ENCODE measurements at regions not wholly inside any gene's neighbourhood (a gene's known extent, or its start where the extent isn't known, plus 50 kb on each side); places are given as distances from the start of the nearest gene placed in this dataset.
"Not testable (repeated sequence)": the region's sequence is repeated elsewhere in the genome, so short reads cannot be mapped to it uniquely, and the experiment has no call there.

GRCh38 chr10:33609546-33609945 lies 275.1 kb upstream of the NRP1 start:
- no peak for DNase-seq (ENCODE audit: low read depth)

GRCh38 chr10:33602278-33602677 lies 267.8 kb upstream of the NRP1 start:
- DNase-seq (ENCODE audit: low read depth), result no peak

- no peak for DNase-seq (ENCODE audit: low read depth)
Observed at GRCh38 chr10:33600381-33600780, 265.9 kb upstream of the NRP1 start.

- no peak for DNase-seq (ENCODE audit: low read depth)
Observed at GRCh38 chr10:33596422-33596821, 262.0 kb upstream of the NRP1 start.

- DNase-seq (ENCODE audit: low read depth), result no peak
Observed at GRCh38 chr10:33594475-33594874, 260.0 kb upstream of the NRP1 start.

- DNase-seq (ENCODE audit: low read depth), result no peak
Observed at GRCh38 chr10:33588974-33589600, 254.6 kb upstream of the NRP1 start.

- DNase-seq (ENCODE audit: low read depth), result not testable (repeated sequence)
Observed at GRCh38 chr10:33584596-33584995, 250.1 kb upstream of the NRP1 start.

- no peak for DNase-seq (ENCODE audit: low read depth)
Observed at GRCh38 chr10:33579996-33580395, 245.5 kb upstream of the NRP1 start.

- no peak for DNase-seq (ENCODE audit: low read depth)
Observed at GRCh38 chr10:33573606-33574005, 239.1 kb upstream of the NRP1 start.

- DNase-seq (ENCODE audit: low read depth), result no peak
Observed at GRCh38 chr10:33571616-33572015, 237.1 kb upstream of the NRP1 start.

GRCh38 chr10:33570495-33570894 lies 236.0 kb upstream of the NRP1 start:
- no peak for DNase-seq (ENCODE audit: low read depth)

- no peak for DNase-seq (ENCODE audit: low read depth)
Observed at GRCh38 chr10:33569702-33570101, 235.2 kb upstream of the NRP1 start.

- DNase-seq (ENCODE audit: low read depth), result no peak
Observed at GRCh38 chr10:33566426-33566825, 232.0 kb upstream of the NRP1 start.

- no peak for DNase-seq (ENCODE audit: low read depth)
Observed at GRCh38 chr10:33566001-33566400, 231.5 kb upstream of the NRP1 start.

- no peak for DNase-seq (ENCODE audit: low read depth)
Observed at GRCh38 chr10:33565231-33565630, 230.8 kb upstream of the NRP1 start.

GRCh38 chr10:33559105-33559504 lies 224.6 kb upstream of the NRP1 start:
- DNase-seq (ENCODE audit: low read depth), result no peak

- no peak for DNase-seq (ENCODE audit: low read depth)
Observed at GRCh38 chr10:33557313-33557712, 222.8 kb upstream of the NRP1 start.

- DNase-seq (ENCODE audit: low read depth), result no peak
Observed at GRCh38 chr10:33556620-33557019, 222.2 kb upstream of the NRP1 start.

- no peak for DNase-seq (ENCODE audit: low read depth)
Observed at GRCh38 chr10:33556103-33556502, 221.6 kb upstream of the NRP1 start.

GRCh38 chr10:33553748-33554571 lies 219.5 kb upstream of the NRP1 start:
- DNase-seq (ENCODE audit: low read depth), result no peak

- no peak for DNase-seq (ENCODE audit: low read depth)
Observed at GRCh38 chr10:33552290-33552689, 217.8 kb upstream of the NRP1 start.

- no peak for DNase-seq (ENCODE audit: low read depth)
Observed at GRCh38 chr10:33550811-33551210, 216.3 kb upstream of the NRP1 start.

- DNase-seq (ENCODE audit: low read depth), result no peak
Observed at GRCh38 chr10:33547976-33548375, 213.5 kb upstream of the NRP1 start.

- DNase-seq (ENCODE audit: low read depth), result no peak
Observed at GRCh38 chr10:33546031-33546430, 211.6 kb upstream of the NRP1 start.

Data from activated T-cell treated with anti-CD3 and anti-CD28 coated beads for 48 hours (primary cell).